Ovary (tissue), 3 donors: ENCODE measurements at regions not wholly inside any gene's neighbourhood (a gene's known extent, or its start where the extent isn't known, plus 50 kb on each side); places are given as distances from the start of the nearest gene placed in this dataset.

Source experiments
- EP300 ChIP-seq: sonication (generic); formaldehyde crosslinking; IDR thresholded peaks from one replicate; pipeline ENCODE4 v1.6.1; 2017; ENCODE audit warnings: antibody characterized with exemption
- POLR2A ChIP-seq: fragments of 450-650 bp; IDR thresholded peaks from one replicate; pipeline ENCODE4 v1.6.1; 2017; ENCODE audit warnings: antibody characterized with exemption, mild to moderate bottlenecking, moderate library complexity
- TF ChIP-seq, protein P1 (sequence below), 3 donors: fragments of 450-650 bp in 2 of 3; fragments of 200-600 bp in 1 of 3; IDR thresholded peaks; one replicate each; pipeline versions ENCODE4 v1.5.1 to v1.8.0; 2016 to 2022; ENCODE audit warnings: antibody characterized with exemption in 3 of 3, mild to moderate bottlenecking in 1 of 3
- donor health status: DM: no; HTN: no; CAD: no.

DNA sequence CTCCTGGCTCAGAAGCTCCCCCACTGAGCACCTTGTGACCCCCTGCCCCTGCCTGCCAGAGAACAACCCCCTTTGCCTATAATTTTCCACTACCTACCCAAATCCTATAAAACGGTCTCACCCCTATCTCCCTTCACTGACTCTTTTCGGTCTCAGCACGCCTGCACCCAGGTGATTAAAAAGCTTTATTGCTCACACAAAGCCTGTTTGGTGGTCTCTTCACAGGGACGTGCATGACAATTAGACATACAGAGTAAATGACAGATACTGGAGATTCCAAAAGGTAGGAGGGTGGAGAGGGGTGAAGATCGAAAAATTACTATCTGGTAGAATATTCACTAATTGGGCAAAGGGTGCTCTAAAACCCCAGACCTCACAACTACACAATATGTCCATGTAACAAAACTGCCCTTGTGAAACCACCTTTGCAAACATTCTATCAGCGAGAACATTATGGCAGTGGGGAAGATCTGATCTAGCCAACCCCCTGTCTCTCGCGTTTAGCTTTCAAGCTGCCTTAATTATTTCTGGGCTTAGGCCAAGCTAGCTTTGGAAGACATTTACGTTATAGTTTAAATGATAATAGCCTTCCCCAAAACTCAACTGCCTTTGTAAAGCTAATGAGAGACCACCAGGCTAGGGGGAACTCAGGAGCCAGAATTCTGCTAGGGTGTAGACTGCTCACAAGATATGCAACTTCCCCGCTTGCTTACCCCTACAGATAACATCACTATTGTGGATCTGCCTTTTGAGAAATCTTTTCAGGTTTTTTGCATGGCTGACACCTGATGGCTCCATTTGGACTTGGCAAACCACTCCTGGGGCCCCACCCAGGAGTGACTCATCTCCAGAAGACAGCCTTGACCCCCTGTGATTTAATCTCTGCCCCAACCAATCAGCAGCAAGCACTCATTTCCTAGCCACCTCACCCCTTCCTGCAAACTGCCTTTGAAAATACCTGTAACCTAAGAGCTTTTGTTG lies 1534.0 kb upstream of the SPRY2 start:
- TF ChIP-seq, protein P1, sequence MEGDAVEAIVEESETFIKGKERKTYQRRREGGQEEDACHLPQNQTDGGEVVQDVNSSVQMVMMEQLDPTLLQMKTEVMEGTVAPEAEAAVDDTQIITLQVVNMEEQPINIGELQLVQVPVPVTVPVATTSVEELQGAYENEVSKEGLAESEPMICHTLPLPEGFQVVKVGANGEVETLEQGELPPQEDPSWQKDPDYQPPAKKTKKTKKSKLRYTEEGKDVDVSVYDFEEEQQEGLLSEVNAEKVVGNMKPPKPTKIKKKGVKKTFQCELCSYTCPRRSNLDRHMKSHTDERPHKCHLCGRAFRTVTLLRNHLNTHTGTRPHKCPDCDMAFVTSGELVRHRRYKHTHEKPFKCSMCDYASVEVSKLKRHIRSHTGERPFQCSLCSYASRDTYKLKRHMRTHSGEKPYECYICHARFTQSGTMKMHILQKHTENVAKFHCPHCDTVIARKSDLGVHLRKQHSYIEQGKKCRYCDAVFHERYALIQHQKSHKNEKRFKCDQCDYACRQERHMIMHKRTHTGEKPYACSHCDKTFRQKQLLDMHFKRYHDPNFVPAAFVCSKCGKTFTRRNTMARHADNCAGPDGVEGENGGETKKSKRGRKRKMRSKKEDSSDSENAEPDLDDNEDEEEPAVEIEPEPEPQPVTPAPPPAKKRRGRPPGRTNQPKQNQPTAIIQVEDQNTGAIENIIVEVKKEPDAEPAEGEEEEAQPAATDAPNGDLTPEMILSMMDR (IDR thresholded peaks at IDR 0.05): no peak
- TF ChIP-seq POLR2A (no peak), EP300 (no peak)
